ENCODE measurements at regions not wholly inside any gene's neighbourhood (a gene's known extent, or its start where the extent isn't known, plus 50 kb on each side); places are given as distances from the start of the nearest gene placed in this dataset.

DNA sequence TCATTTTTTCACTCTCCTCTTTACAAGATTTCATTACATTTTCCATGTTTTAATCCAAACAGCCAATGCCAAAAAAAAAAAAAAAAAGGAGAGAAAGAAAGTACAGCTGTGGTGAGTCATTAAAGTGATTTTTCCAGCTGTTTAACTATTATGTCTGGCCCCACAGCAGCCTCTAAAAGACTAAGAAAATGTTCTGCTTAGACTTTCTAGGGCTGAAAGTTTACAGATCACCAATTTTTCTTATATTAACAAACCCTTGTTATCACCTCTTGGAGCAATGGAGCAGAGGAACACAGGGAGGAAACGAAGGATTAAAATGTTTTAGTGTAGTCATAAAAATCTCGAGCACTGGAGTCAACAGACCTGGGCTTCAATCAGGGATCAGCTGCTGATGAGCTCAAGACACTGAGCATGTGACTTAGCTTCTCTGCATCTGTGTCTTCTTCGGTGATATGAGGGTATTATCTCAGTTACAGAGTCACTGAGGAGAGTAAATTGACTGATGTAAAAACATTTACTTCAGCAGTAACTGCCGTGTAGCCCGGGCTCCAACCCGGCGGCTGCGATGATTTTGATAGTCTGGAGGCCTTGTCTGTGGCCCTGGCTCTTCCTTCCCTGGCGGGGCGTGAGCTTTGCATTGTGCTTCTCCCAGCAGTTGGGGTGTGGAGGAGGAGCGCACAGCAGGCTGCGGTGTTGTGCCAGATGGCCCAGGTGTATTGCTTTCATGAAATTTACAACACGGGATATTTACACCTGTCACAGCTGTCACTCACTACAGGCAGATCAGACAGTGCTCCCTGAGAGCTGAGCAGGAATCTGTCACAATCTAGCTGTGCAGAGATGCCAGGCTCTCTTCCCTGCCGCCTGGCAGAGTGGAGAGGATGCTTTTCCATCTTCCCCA, 298.3 kb upstream of the FZD8 start:
- TF ChIP-seq, protein P1, sequence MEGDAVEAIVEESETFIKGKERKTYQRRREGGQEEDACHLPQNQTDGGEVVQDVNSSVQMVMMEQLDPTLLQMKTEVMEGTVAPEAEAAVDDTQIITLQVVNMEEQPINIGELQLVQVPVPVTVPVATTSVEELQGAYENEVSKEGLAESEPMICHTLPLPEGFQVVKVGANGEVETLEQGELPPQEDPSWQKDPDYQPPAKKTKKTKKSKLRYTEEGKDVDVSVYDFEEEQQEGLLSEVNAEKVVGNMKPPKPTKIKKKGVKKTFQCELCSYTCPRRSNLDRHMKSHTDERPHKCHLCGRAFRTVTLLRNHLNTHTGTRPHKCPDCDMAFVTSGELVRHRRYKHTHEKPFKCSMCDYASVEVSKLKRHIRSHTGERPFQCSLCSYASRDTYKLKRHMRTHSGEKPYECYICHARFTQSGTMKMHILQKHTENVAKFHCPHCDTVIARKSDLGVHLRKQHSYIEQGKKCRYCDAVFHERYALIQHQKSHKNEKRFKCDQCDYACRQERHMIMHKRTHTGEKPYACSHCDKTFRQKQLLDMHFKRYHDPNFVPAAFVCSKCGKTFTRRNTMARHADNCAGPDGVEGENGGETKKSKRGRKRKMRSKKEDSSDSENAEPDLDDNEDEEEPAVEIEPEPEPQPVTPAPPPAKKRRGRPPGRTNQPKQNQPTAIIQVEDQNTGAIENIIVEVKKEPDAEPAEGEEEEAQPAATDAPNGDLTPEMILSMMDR (IDR thresholded peaks at IDR 0.05), result no peak
- no peak for TF ChIP-seq POLR2A (IDR thresholded peaks at IDR 0.05)
